ENCODE measurements at regions not wholly inside any gene's neighbourhood (a gene's known extent, or its start where the extent isn't known, plus 50 kb on each side); places are given as distances from the start of the nearest gene placed in this dataset.

DNA sequence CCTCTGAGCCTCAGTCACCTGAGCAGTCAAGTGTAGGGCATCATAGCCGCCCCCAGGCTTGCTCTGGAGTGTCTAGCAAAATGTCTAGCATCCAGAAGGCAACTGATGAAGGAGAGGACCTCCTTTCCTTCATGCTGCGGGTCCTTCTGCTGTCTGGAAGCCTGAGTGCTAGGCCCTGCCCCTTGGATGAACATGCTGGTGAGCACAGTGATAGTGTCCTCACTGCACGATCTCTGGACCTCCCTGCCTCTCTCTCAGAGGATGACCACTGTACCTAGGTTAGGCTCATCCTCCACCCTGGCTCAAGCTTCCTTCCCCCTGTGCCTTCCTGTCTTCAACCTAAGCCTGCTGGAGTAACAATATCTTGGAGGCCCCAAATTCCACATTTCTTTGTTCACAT lies 128.6 kb downstream of the TENT5C start:
- ATAC-seq = peak; percentile 74
- Histone ChIP-seq H3K9me1 (ENCODE audit: control insufficient read depth, insufficient read depth, low read length) (no peaks in the 10 kb centered on the region), H4K20me1 (replicated peaks; ENCODE audit: control insufficient read depth, insufficient read depth, low read length) (no peaks in the 10 kb centered on the region), H3K27me3 (ENCODE audit: control insufficient read depth in 2 of 2, insufficient read depth in 2 of 2, low read length in 2 of 2) (no peaks in the 10 kb centered on the region), H3K9ac (ENCODE audit: insufficient read depth in 1 of 2, low read depth in 2 of 2, low read length in 2 of 2) (peak overlapping the region in 1 of 2 experiments; percentile 8; a peak in 1 of 4 replicates), H3K27ac (ENCODE audit: extremely low read depth, low read depth, low read length) (no peak overlapping the region), H3K4me3 (no peak overlapping the region), H3K9me3 (replicated peaks; ENCODE audit: control insufficient read depth, insufficient read depth, low read depth, low read length) (no peaks in the 10 kb centered on the region), H3K36me3 (ENCODE audit: control insufficient read depth, insufficient read depth, low read length) (no peaks in the 10 kb centered on the region), H3K4me2 (ENCODE audit: insufficient read depth, low read length) (peak overlapping the region; percentile 33; the same call in 1 of the 2 replicates), H3K79me2 (ENCODE audit: control insufficient read depth, insufficient read depth, low read length) (no peaks in the 10 kb centered on the region), H3K4me1 (replicated peaks in 1 of 2; ENCODE audit: control insufficient read depth in 2 of 2, insufficient read depth in 2 of 2, low read length in 2 of 2) (peaks cover 10 to 24% of the 10 kb centered on the region in 2 experiments), H2AFZ (ENCODE audit: low read depth, low read length) (peak overlapping the region; percentile 94)
- POLR2A ChIA-PET = interaction anchor here (1.1 kb wide), 1 partner anchor 261 kb away, joined by 3 read pairs; no protein-coding TSS in a partner anchor
- no peak for TF ChIP-seq ZNF780A (CRISPR knock-in tag; IDR thresholded peaks at IDR 0.05)
- no peak for TF ChIP-seq U2AF1 (optimal IDR thresholded peaks at IDR 0.05; ENCODE audit: low read depth, low read length)
- TF ChIP-seq E2F3 (CRISPR knock-in tag; IDR thresholded peaks at IDR 0.05) = no peak
- TF ChIP-seq, protein P1, sequence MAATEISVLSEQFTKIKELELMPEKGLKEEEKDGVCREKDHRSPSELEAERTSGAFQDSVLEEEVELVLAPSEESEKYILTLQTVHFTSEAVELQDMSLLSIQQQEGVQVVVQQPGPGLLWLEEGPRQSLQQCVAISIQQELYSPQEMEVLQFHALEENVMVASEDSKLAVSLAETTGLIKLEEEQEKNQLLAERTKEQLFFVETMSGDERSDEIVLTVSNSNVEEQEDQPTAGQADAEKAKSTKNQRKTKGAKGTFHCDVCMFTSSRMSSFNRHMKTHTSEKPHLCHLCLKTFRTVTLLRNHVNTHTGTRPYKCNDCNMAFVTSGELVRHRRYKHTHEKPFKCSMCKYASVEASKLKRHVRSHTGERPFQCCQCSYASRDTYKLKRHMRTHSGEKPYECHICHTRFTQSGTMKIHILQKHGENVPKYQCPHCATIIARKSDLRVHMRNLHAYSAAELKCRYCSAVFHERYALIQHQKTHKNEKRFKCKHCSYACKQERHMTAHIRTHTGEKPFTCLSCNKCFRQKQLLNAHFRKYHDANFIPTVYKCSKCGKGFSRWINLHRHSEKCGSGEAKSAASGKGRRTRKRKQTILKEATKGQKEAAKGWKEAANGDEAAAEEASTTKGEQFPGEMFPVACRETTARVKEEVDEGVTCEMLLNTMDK (IDR thresholded peaks at IDR 0.05; ENCODE audit: borderline replicate concordance, insufficient read depth, low read depth, low read length, poor library complexity, severe bottlenecking) = no peak
- TF ChIP-seq ARNT (IDR thresholded peaks at IDR 0.05) = no peak
- no peak for TF ChIP-seq CEBPG (CRISPR knock-in tag; IDR thresholded peaks at IDR 0.05)
- no peak for TF ChIP-seq CEBPG (tag; conservative IDR thresholded peaks at IDR 0.05 in 1 of 2, IDR thresholded peaks at IDR 0.05 in 1 of 2)
- TF ChIP-seq ZSCAN29 (IDR thresholded peaks at IDR 0.05) = no peak
- TF ChIP-seq ZFP1 (CRISPR knock-in tag; IDR thresholded peaks at IDR 0.05) = no peak
- TF ChIP-seq ZNF316 (IDR thresholded peaks at IDR 0.05) = no peak
- TF ChIP-seq ZNF431 (CRISPR knock-in tag; IDR thresholded peaks at IDR 0.05) = no peak
- TF ChIP-seq MEF2D (tag; conservative IDR thresholded peaks at IDR 0.05; ENCODE audit: low read depth) = no peak
- TF ChIP-seq, protein P2, sequence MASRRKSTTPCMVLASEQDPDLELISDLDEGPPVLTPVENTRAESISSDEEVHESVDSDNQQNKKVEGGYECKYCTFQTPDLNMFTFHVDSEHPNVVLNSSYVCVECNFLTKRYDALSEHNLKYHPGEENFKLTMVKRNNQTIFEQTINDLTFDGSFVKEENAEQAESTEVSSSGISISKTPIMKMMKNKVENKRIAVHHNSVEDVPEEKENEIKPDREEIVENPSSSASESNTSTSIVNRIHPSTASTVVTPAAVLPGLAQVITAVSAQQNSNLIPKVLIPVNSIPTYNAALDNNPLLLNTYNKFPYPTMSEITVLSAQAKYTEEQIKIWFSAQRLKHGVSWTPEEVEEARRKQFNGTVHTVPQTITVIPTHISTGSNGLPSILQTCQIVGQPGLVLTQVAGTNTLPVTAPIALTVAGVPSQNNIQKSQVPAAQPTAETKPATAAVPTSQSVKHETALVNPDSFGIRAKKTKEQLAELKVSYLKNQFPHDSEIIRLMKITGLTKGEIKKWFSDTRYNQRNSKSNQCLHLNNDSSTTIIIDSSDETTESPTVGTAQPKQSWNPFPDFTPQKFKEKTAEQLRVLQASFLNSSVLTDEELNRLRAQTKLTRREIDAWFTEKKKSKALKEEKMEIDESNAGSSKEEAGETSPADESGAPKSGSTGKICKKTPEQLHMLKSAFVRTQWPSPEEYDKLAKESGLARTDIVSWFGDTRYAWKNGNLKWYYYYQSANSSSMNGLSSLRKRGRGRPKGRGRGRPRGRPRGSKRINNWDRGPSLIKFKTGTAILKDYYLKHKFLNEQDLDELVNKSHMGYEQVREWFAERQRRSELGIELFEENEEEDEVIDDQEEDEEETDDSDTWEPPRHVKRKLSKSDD (conservative IDR thresholded peaks at IDR 0.05; ENCODE audit: low read length) = no peak
- no peak for TF ChIP-seq CXXC5 (CRISPR knock-in tag; IDR thresholded peaks at IDR 0.05)
- TF ChIP-seq KDM5B (IDR thresholded peaks at IDR 0.05; ENCODE audit: insufficient replicate concordance, low read depth, low read length) = no peak
- no TSS peak for BruUV-seq (replicated peaks)
- WGBS (ENCODE audit: insufficient coverage, low coverage, missing lambda C conversion rate) = 50% methylated on average over 3 of the region's 3 CpGs
- in situ Hi-C loops (cut with MboI) = no loop called here
- intact Hi-C loops (cut with micrococcal nuclease) = no loop called here
- DNase-seq (ENCODE audit: extremely low read depth in 1 of 4, low spot score in 3 of 4) = no peak
- CTCF ChIA-PET (ENCODE audit: low intra/inter-chr PET ratio) = no interaction called here
- peak; percentile 19 for FAIRE-seq
